ENCODE measurements at regions not wholly inside any gene's neighbourhood (a gene's known extent, or its start where the extent isn't known, plus 50 kb on each side); places are given as distances from the start of the nearest gene placed in this dataset.

DNA sequence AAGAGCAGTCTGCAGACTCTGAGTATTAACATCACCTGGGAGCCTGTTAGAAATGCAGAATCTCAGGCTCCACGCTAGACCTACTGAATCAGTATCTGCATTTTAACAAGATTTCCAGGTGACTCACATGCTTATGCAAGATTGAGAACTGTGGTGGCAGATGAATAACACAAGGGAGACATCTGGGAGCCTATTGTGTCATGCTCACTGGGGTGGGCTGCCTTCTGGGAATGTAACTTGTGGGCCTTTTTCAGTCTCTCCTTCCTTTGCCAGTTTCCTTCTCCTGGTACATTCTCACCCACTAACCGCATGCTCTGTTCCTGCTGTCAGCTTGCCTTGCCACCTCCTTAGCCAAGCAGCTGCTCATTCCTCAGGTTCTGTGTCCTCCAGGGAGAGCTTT lies 176.6 kb upstream of the C9orf72 start:
- H3K9me3 ChIP-seq = no peaks in the 10 kb centered on the region
- no peak overlapping the region for H3K4me3 ChIP-seq
- TF ChIP-seq EP300 (IDR thresholded peaks at IDR 0.05) (no peak), POLR2A (IDR thresholded peaks at IDR 0.05) (no peak)
- TF ChIP-seq, protein P1, sequence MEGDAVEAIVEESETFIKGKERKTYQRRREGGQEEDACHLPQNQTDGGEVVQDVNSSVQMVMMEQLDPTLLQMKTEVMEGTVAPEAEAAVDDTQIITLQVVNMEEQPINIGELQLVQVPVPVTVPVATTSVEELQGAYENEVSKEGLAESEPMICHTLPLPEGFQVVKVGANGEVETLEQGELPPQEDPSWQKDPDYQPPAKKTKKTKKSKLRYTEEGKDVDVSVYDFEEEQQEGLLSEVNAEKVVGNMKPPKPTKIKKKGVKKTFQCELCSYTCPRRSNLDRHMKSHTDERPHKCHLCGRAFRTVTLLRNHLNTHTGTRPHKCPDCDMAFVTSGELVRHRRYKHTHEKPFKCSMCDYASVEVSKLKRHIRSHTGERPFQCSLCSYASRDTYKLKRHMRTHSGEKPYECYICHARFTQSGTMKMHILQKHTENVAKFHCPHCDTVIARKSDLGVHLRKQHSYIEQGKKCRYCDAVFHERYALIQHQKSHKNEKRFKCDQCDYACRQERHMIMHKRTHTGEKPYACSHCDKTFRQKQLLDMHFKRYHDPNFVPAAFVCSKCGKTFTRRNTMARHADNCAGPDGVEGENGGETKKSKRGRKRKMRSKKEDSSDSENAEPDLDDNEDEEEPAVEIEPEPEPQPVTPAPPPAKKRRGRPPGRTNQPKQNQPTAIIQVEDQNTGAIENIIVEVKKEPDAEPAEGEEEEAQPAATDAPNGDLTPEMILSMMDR (IDR thresholded peaks at IDR 0.05) = no peak
- intact Hi-C loops (cut with DNase I) = no loop called here
- H3K27me3 ChIP-seq = no peaks in the 10 kb centered on the region
- no peak for DNase-seq
- no peak overlapping the region for H3K27ac ChIP-seq
- no peaks in the 10 kb centered on the region for H3K4me1 ChIP-seq (ENCODE audit: insufficient read depth)
- 81 to 85% (median 83%) methylated on average over 2 of the region's 2 CpGs for WGBS, 3 donors
- no peaks in the 10 kb centered on the region for H3K36me3 ChIP-seq

DNA sequence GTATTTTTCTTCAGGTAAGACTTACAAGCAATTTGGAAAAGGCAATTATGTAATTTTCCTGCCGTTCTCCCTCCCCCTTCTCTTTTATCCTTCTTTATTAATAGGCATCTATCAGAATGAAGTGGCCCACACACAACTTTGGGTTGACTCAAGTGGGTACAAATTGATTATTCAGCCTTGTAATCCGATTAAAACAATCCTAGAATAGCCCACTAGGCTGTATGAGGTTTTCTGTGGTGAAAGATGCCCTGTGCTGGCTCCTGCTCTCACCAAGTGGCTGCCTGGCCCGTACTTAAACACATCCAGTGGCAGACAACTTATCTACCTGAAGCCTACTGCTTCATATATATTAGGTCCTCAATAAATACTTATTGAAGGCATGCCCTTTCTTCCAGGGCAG lies 177.3 kb upstream of the C9orf72 start:
- no peaks in the 10 kb centered on the region for H3K27me3 ChIP-seq
- H3K36me3 ChIP-seq = no peaks in the 10 kb centered on the region
- no peaks in the 10 kb centered on the region for H3K4me1 ChIP-seq (ENCODE audit: insufficient read depth)
- no peak for TF ChIP-seq EP300 (IDR thresholded peaks at IDR 0.05)
- TF ChIP-seq POLR2A (IDR thresholded peaks at IDR 0.05) = no peak
- TF ChIP-seq, protein P1 (IDR thresholded peaks at IDR 0.05) = no peak
- DNase-seq = no peak
- WGBS, 3 donors = 79 to 85% (median 84%) methylated on average over 3 of the region's 3 CpGs
- H3K4me3 ChIP-seq = no peak overlapping the region
- intact Hi-C loops (cut with DNase I) = no loop called here
- no peaks in the 10 kb centered on the region for H3K9me3 ChIP-seq
- no peak overlapping the region for H3K27ac ChIP-seq

DNA sequence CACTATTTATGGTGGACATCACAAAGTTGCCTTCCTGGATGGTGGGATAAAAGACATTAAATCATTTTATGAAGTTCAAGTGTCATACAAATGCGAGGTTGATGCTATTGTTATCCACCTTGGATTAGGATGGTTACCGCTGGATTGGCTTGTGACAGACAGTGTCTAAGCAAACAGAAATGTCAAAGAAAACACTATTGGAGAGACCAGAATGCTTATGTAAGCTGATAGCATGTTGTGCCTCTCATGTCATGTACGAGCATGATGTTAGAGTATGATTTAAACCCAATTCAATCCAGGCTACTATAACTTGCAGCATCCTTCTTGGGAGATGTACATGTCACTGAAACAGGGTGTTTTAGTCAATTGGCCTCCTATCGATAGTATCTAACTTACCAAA lies 178.8 kb upstream of the C9orf72 start:
- H3K4me3 ChIP-seq = no peak overlapping the region
- DNase-seq = no peak
- H3K36me3 ChIP-seq = no peaks in the 10 kb centered on the region
- intact Hi-C loops (cut with DNase I) = no loop called here
- no peaks in the 10 kb centered on the region for H3K27me3 ChIP-seq
- H3K27ac ChIP-seq = no peak overlapping the region
- TF ChIP-seq POLR2A (IDR thresholded peaks at IDR 0.05) = no peak
- TF ChIP-seq EP300 (IDR thresholded peaks at IDR 0.05) = no peak
- TF ChIP-seq, protein P1 (IDR thresholded peaks at IDR 0.05) = no peak
- H3K4me1 ChIP-seq (ENCODE audit: insufficient read depth) = no peaks in the 10 kb centered on the region
- WGBS, 3 donors = 76 to 95% (median 91%) methylated on average over 4 of the region's 4 CpGs
- no peaks in the 10 kb centered on the region for H3K9me3 ChIP-seq

DNA sequence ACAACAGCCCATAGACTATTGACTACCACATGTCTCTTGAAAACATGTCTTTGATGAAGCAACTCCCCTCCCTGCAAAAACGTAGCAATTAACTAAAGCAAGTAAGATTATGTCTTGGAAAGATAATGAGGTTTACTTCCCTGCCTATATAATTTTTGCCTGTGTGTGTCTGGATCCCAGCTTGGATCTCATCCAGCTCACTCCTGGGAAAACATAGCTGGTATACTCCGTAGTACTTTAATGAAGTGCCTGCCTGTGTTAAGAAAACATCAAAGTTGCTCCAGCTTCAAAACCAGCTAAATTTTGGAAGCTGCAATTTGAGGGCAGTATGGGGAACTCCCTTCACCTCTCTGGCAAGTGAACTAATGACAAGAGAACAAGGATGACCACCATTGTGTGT lies 182.6 kb upstream of the C9orf72 start:
- no peak for DNase-seq
- H3K27ac ChIP-seq = no peak overlapping the region
- no peaks in the 10 kb centered on the region for H3K4me1 ChIP-seq (ENCODE audit: insufficient read depth)
- intact Hi-C loops (cut with DNase I) = no loop called here
- TF ChIP-seq, protein P1 (IDR thresholded peaks at IDR 0.05) = no peak
- no peaks in the 10 kb centered on the region for H3K27me3 ChIP-seq
- WGBS, 3 donors = 3 to 9% (median 8%) methylated on average over 2 of the region's 2 CpGs
- H3K9me3 ChIP-seq = no peaks in the 10 kb centered on the region
- no peaks in the 10 kb centered on the region for H3K36me3 ChIP-seq
- H3K4me3 ChIP-seq = no peak overlapping the region

DNA sequence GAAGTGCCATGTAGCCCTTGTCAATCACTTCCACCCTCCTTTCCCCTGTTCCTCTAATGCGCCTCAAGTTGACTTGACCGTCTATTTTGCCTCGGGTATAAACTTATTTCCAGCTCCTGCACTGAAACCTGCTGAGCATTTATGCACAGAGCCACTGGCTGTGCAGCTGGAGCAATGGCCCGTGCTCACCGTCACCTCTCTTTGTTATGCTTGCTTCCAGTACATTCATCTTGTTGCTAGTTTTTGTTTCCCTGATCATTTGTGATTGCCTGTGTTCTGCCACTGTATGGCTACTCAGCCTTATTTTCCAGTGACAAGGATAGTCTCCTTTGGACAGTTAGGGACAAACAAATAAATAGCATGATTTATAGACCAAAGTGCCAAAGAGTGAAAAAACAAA lies 183.1 kb upstream of the C9orf72 start:
- intact Hi-C loops (cut with DNase I) = no loop called here
- Histone ChIP-seq H3K27ac (no peak overlapping the region), H3K4me1 (ENCODE audit: insufficient read depth) (no peaks in the 10 kb centered on the region), H3K36me3 (no peaks in the 10 kb centered on the region), H3K4me3 (no peak overlapping the region), H3K27me3 (no peaks in the 10 kb centered on the region), H3K9me3 (no peaks in the 10 kb centered on the region)
- 75 to 82% (median 79%) methylated on average over 5 of the region's 5 CpGs for WGBS, 3 donors
- DNase-seq = no peak
- TF ChIP-seq POLR2A (IDR thresholded peaks at IDR 0.05) (no peak), EP300 (IDR thresholded peaks at IDR 0.05) (no peak)
- TF ChIP-seq, protein P1 (IDR thresholded peaks at IDR 0.05) = no peak

All from ovary (tissue), 7 donors.